VCaP (cell line): ENCODE measurements at regions not wholly inside any gene's neighbourhood (a gene's known extent, or its start where the extent isn't known, plus 50 kb on each side); places are given as distances from the start of the nearest gene placed in this dataset.

Experiments
- H3K27ac ChIP-seq: fragments of 450-650 bp; 2 replicates; pipeline ENCODE4 v1.5.1; 2017
- CTCF ChIP-seq: fragments of 450-650 bp; conservative IDR thresholded peaks from 2 replicates; pipeline ENCODE4 v1.5.1; 2017; ENCODE audit warnings: mild to moderate bottlenecking, moderate library complexity

- TF ChIP-seq CTCF = no peak
- H3K27ac ChIP-seq = peak overlapping the region; percentile 41
Measured at GRCh38 chr7:156446990-156447389, 193.6 kb upstream of the RNF32 start.

- H3K27ac ChIP-seq = peak overlapping the region; percentile 41; the same call in 1 of the 2 replicates
Measured at GRCh38 chr7:156445997-156446761, 194.4 kb upstream of the RNF32 start.

GRCh38 chr7:156442516-156442915, 198.1 kb upstream of the RNF32 start:
- H3K27ac ChIP-seq = no peak overlapping the region
- no peak for TF ChIP-seq CTCF

More at GRCh38 chr7:156445997-156446761, 194.4 kb upstream of the RNF32 start:
- no peak for TF ChIP-seq CTCF

DNA sequence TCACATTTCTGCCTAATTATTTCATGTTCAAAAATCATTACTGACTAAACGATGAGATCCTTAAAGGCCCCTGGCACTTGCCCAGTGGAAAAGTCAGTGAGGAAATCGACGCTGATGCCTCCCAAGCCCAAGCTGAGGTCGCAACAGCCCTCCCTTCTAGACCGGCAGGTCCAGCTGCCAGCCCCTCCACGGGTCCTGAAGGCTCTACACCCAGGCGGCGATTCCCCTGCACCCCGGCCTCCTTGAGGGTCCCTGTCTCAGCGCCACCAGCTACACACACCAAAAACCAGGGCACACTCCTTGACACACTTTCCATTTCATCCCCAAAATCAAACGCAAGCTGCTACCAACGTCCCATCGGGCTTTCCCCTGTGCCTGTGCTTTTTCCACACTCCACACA, 200.1 kb upstream of the RNF32 start:
- TF ChIP-seq CTCF = no peak
- H3K27ac ChIP-seq = peak overlapping the region; percentile 85; the same call in 1 of the 2 replicates

- no peak for TF ChIP-seq CTCF
Measured at GRCh38 chr7:156438011-156438410, 202.6 kb upstream of the RNF32 start.

GRCh38 chr7:156437021-156437614, 203.5 kb upstream of the RNF32 start:
- TF ChIP-seq CTCF = no peak

More at GRCh38 chr7:156438011-156438410, 202.6 kb upstream of the RNF32 start:
- peak overlapping the region; percentile 85 for H3K27ac ChIP-seq

GRCh38 chr7:156435486-156436231, 204.9 kb upstream of the RNF32 start:
- H3K27ac ChIP-seq = peak overlapping the region; percentile 85; the same call in 1 of the 2 replicates
- no peak for TF ChIP-seq CTCF

More at GRCh38 chr7:156437021-156437614, 203.5 kb upstream of the RNF32 start:
- peak overlapping the region; percentile 85 for H3K27ac ChIP-seq
